Right atrium auricular region (tissue), 2 donors: ENCODE measurements at regions not wholly inside any gene's neighbourhood (a gene's known extent, or its start where the extent isn't known, plus 50 kb on each side); places are given as distances from the start of the nearest gene placed in this dataset.

ENCODE experiments used
- DNase-seq: peaks from one replicate; pipeline ENCODE4 v3.0.0-alpha.2; 2019; ENCODE audit warnings: low spot score
- H3K27ac ChIP-seq, 2 donors: fragments of 200-600 bp; sonication (generic); 1 replicate in 1 of 2; 2 replicates in 1 of 2; pipeline ENCODE4 v1.5.1; 2016 to 2019
- H3K27me3 ChIP-seq, 2 donors: fragments of 200-600 bp; sonication (generic); one replicate each; pipeline versions ENCODE4 v1.5.1 to v1.6.0; 2017 to 2019
- H3K36me3 ChIP-seq: fragments of 200-600 bp; sonication (generic); one replicate; pipeline ENCODE4 v1.5.1; 2016
- H3K4me1 ChIP-seq, 2 donors: fragments of 200-600 bp; sonication (generic); one replicate each; pipeline versions ENCODE4 v1.5.1 to v1.6.0; 2017 to 2019
- H3K4me3 ChIP-seq, 2 donors: fragments of 200-600 bp; sonication (generic); 1 replicate in 1 of 2; 2 replicates in 1 of 2; pipeline ENCODE4 v1.5.1; 2017 to 2019; ENCODE audit warnings: mild to moderate bottlenecking in 1 of 2, moderate library complexity in 1 of 2
- H3K9me3 ChIP-seq, 2 donors: fragments of 200-600 bp; sonication (generic); one replicate each; pipeline ENCODE4 v1.5.1; 2019
- CTCF ChIP-seq, 2 donors: fragments of 200-600 bp; sonication (generic); IDR thresholded peaks; one replicate each; pipeline ENCODE4 v1.5.1; 2019; ENCODE audit warnings: antibody characterized with exemption in 2 of 2

- no peak for DNase-seq
- Histone ChIP-seq H3K36me3 (no peaks in the 10 kb centered on the region), H3K27me3 (no peaks in the 10 kb centered on the region), H3K4me1 (no peaks in the 10 kb centered on the region), H3K4me3 (no peak overlapping the region), H3K9me3 (no peaks in the 10 kb centered on the region), H3K27ac (no peak overlapping the region)
- TF ChIP-seq CTCF (IDR thresholded peaks at IDR 0.05) = no peak
These were observed 897.5 kb upstream of the AGA start for GRCh38 chr4:178339769-178340168.

- no peak for DNase-seq
- Histone ChIP-seq H3K4me1 (no peaks in the 10 kb centered on the region), H3K27ac (no peak overlapping the region), H3K36me3 (no peaks in the 10 kb centered on the region), H3K4me3 (no peak overlapping the region), H3K9me3 (no peaks in the 10 kb centered on the region), H3K27me3 (no peaks in the 10 kb centered on the region)
- TF ChIP-seq CTCF (IDR thresholded peaks at IDR 0.05) = no peak
These were observed 898.2 kb upstream of the AGA start for GRCh38 chr4:178340468-178340867.

- H3K4me3 ChIP-seq = no peak overlapping the region
- no peaks in the 10 kb centered on the region for H3K36me3 ChIP-seq
- H3K27ac ChIP-seq = no peak overlapping the region
- TF ChIP-seq CTCF (IDR thresholded peaks at IDR 0.05) = no peak
- DNase-seq = no peak
- no peaks in the 10 kb centered on the region for H3K9me3 ChIP-seq
- no peaks in the 10 kb centered on the region for H3K27me3 ChIP-seq
- H3K4me1 ChIP-seq = no peaks in the 10 kb centered on the region
These were observed 901.9 kb upstream of the AGA start for GRCh38 chr4:178344096-178344495.

- H3K4me1 ChIP-seq = no peaks in the 10 kb centered on the region
- H3K9me3 ChIP-seq = no peaks in the 10 kb centered on the region
These were observed 904.9 kb upstream of the AGA start for GRCh38 chr4:178347111-178347510.

DNA sequence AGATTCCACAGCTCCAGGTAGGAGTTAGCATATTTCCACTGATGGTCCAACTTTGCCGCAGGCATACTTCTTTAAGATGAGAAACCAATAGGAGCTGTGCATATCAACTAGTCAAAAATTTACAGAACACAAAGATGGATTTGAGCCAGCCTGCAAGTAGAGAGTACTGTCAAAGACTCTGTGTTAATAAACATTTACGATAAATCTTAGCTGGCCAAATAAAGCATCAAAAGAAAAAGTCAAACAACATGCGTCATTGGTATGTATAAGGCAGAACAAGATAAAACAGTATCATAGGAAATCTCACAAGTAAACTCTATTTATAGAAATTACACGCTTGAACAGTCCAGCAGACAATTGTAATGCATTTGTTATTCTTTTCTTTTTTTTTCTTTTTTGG, 907.4 kb upstream of the AGA start:
- Histone ChIP-seq H3K36me3 (no peaks in the 10 kb centered on the region), H3K4me3 (no peak overlapping the region), H3K27me3 (no peaks in the 10 kb centered on the region), H3K4me1 (no peaks in the 10 kb centered on the region), H3K9me3 (no peaks in the 10 kb centered on the region), H3K27ac (no peak overlapping the region)
- DNase-seq = no peak
- no peak for TF ChIP-seq CTCF (IDR thresholded peaks at IDR 0.05)

More at GRCh38 chr4:178347111-178347510, 904.9 kb upstream of the AGA start:
- Histone ChIP-seq H3K4me3 (no peak overlapping the region), H3K27ac (no peak overlapping the region), H3K27me3 (no peaks in the 10 kb centered on the region), H3K36me3 (no peaks in the 10 kb centered on the region)
- TF ChIP-seq CTCF (IDR thresholded peaks at IDR 0.05) = no peak
- no peak for DNase-seq

DNA sequence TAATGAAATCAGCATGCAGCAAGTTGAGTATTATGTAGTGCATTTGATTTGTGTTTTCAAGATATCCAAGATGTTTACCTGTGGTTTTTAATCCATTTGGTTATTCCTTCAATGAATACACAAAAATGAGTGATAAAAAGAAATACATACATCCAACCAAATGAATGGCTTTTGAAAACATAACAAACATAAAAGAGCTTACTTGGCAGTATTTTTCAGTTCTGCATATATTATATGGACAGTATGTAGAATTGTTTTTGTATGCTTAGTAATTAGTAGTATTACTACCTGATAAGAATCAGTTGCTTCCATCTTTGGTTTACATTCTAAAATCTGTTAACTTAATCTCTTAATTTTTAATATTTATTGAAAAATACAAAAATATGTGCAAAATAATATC, 908.9 kb upstream of the AGA start:
- H3K27me3 ChIP-seq = no peaks in the 10 kb centered on the region
- no peak overlapping the region for H3K4me3 ChIP-seq
- H3K9me3 ChIP-seq = no peaks in the 10 kb centered on the region
- H3K36me3 ChIP-seq = no peaks in the 10 kb centered on the region
- TF ChIP-seq CTCF (IDR thresholded peaks at IDR 0.05) = no peak
- no peak overlapping the region for H3K27ac ChIP-seq
- no peaks in the 10 kb centered on the region for H3K4me1 ChIP-seq
- no peak for DNase-seq
